GM18870 (cell line): ENCODE measurements at regions not wholly inside any gene's neighbourhood (a gene's known extent, or its start where the extent isn't known, plus 50 kb on each side); places are given as distances from the start of the nearest gene placed in this dataset.

Experiments
- ATAC-seq: cut with Tn5 transposase; IDR thresholded peaks from one replicate; pipeline ENCODE4 v1.9.1; 2021; ENCODE audit warnings: moderate library complexity; ENCODE audit not compliant: unreplicated experiment

- no peak for ATAC-seq
These were observed 226.0 kb upstream of the TPM1 start for GRCh38 chr15:62816342-62817069.

- ATAC-seq = no peak
These were observed 223.9 kb upstream of the TPM1 start for GRCh38 chr15:62818691-62819090.

GRCh38 chr15:62821384-62822131, 221.0 kb upstream of the TPM1 start:
- ATAC-seq = no peak

GRCh38 chr15:62822228-62822627, 220.3 kb upstream of the TPM1 start:
- no peak for ATAC-seq

GRCh38 chr15:62823561-62823960, 219.0 kb upstream of the TPM1 start:
- no peak for ATAC-seq

GRCh38 chr15:62824111-62825015, 218.2 kb upstream of the TPM1 start:
- no peak for ATAC-seq

GRCh38 chr15:62825191-62825590, 217.4 kb upstream of the TPM1 start:
- no peak for ATAC-seq

- ATAC-seq = no peak
These were observed 216.0 kb upstream of the TPM1 start for GRCh38 chr15:62826561-62826960.

GRCh38 chr15:62828364-62828763, 214.2 kb upstream of the TPM1 start:
- no peak for ATAC-seq

GRCh38 chr15:62832231-62832630, 210.3 kb upstream of the TPM1 start:
- ATAC-seq = no peak

GRCh38 chr15:62833646-62834045, 208.9 kb upstream of the TPM1 start:
- no peak for ATAC-seq

- ATAC-seq = no peak
These were observed 207.7 kb upstream of the TPM1 start for GRCh38 chr15:62834686-62835329.

GRCh38 chr15:62835351-62835750, 207.2 kb upstream of the TPM1 start:
- no peak for ATAC-seq

GRCh38 chr15:62835762-62836161, 206.8 kb upstream of the TPM1 start:
- no peak for ATAC-seq

- no peak for ATAC-seq
These were observed 201.8 kb upstream of the TPM1 start for GRCh38 chr15:62840526-62841268.

GRCh38 chr15:62841269-62841628, 201.3 kb upstream of the TPM1 start:
- no peak for ATAC-seq

- ATAC-seq = no peak
These were observed 200.5 kb upstream of the TPM1 start for GRCh38 chr15:62841891-62842559.

- ATAC-seq = no peak
These were observed 199.2 kb upstream of the TPM1 start for GRCh38 chr15:62843311-62843710.

- no peak for ATAC-seq
These were observed 197.8 kb upstream of the TPM1 start for GRCh38 chr15:62844564-62845240.
